Loucy (cell line): ENCODE measurements at regions not wholly inside any gene's neighbourhood (a gene's known extent, or its start where the extent isn't known, plus 50 kb on each side); places are given as distances from the start of the nearest gene placed in this dataset.

ENCODE experiments used
- EZH2phosphoT487 ChIP-seq: fragments of 200-600 bp; IDR thresholded peaks from 2 replicates; pipeline ENCODE4 v1.6.1; 2018; ENCODE audit warnings: antibody characterized with exemption, mild to moderate bottlenecking, moderate library complexity, borderline replicate concordance
- TF ChIP-seq, protein P1 (sequence below): fragments of 200-600 bp; sonication (generic); conservative IDR thresholded peaks from 2 replicates; pipeline ENCODE4 v1.5.1; 2014; ENCODE audit warnings: mild to moderate bottlenecking, antibody characterized with exemption, low read length

GRCh38 chr2:198715302-198715835 is 742.4 kb downstream of the SATB2 start:
- TF ChIP-seq, protein P1, sequence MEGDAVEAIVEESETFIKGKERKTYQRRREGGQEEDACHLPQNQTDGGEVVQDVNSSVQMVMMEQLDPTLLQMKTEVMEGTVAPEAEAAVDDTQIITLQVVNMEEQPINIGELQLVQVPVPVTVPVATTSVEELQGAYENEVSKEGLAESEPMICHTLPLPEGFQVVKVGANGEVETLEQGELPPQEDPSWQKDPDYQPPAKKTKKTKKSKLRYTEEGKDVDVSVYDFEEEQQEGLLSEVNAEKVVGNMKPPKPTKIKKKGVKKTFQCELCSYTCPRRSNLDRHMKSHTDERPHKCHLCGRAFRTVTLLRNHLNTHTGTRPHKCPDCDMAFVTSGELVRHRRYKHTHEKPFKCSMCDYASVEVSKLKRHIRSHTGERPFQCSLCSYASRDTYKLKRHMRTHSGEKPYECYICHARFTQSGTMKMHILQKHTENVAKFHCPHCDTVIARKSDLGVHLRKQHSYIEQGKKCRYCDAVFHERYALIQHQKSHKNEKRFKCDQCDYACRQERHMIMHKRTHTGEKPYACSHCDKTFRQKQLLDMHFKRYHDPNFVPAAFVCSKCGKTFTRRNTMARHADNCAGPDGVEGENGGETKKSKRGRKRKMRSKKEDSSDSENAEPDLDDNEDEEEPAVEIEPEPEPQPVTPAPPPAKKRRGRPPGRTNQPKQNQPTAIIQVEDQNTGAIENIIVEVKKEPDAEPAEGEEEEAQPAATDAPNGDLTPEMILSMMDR, result no peak
- no peak for TF ChIP-seq EZH2phosphoT487
